ENCODE measurements at regions not wholly inside any gene's neighbourhood (a gene's known extent, or its start where the extent isn't known, plus 50 kb on each side); places are given as distances from the start of the nearest gene placed in this dataset.
"Not testable (repeated sequence)": the region's sequence is repeated elsewhere in the genome, so short reads cannot be mapped to it uniquely, and the experiment has no call there.

DNA sequence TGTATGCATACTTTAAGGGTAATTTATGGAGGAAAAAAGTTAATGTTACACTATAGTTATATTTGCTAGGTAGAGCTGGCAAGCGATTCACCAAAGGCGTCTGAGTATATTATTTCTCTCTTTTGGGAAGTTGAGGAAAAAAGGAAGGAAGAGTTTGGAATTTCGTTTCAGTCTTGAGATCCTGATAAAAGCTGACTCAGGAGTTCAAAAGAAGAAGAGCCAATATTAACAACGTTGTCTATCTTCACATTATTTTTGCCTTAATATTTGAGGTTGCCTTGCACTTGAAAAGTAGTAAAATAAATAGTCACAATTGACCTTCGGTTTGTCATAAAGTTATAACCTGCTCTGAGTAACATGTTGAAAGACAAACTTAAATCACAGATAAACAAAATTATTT, 888.6 kb downstream of the KCNJ2 start:
- no peak for DNase-seq (ENCODE audit: low read depth in 2 of 3, low spot score in 1 of 3)

DNA sequence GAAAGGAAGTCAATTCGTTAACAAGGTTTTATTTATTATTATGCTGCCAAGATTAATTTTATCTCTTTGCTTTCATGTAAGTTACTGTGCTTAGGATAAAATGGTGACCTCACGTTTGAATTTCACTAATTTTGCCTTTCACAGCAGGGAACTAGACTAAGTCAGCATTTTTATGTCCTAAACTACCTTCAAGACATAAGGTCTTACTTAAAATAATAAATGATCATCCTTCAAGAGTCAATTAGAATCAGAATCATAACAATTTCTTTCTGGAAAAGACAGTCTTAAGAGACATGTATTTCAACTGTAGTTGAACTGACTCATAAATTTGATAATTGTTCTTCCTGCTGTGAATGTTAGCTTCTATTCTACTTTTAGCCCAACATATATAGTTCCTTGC, 893.8 kb downstream of the KCNJ2 start:
- DNase-seq (ENCODE audit: low read depth in 2 of 3, low spot score in 1 of 3) = no peak

DNA sequence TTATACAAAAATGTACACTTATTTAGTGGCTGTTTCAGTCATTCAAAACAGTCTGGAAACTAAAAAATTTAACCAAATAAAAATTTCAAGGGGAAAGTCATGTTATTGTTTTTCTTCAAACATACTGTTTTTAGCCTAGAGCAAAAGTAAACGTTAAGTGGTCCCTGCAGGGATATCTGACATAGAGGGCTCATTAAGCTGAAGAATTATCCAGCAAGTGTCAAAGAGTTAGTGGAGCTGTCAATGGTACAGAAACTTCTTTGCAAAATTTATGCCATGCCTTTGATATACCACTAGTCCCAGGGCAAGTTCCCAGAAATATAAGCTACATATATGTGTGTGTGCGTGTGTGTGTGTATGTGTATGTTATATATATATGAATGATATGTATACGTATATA, 894.2 kb downstream of the KCNJ2 start:
- no peak for DNase-seq (ENCODE audit: low read depth in 2 of 3, low spot score in 1 of 3)

DNA sequence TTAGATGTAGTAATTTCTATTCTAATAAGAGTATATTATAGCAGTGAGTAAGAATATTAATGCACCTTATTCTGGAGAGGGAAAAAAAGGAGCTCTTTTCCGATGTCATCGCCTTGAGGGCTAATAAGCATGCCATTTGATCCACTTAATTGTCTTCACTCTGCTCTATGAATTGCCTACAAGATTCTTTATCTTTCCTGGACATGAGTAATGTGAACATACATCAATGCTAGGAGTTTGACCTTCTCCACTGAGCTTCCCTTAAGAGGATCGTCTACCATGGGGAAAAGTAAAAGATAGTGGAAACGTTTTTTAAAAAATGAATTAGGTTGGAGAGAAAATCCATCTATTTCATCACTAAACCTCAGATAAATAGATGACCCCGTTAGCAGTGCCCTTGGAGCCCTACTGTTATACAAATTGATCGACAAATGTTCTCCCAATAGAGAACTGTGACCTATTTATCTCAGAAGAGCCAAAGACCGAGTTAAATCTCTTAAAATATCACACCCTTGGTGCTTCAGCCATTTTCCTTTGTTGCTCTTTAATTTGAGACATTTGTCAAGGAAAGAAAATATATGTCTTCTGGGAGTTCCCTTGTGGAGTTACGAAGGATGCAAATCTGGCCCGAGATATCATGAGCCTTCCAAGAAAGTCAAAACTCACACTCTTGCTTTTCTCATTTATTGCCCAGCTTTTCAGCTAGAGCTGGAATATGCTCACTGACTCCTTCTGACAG, 898.5 kb downstream of the KCNJ2 start:
- no peak for DNase-seq (ENCODE audit: low read depth in 2 of 3, low spot score in 1 of 3)

DNA sequence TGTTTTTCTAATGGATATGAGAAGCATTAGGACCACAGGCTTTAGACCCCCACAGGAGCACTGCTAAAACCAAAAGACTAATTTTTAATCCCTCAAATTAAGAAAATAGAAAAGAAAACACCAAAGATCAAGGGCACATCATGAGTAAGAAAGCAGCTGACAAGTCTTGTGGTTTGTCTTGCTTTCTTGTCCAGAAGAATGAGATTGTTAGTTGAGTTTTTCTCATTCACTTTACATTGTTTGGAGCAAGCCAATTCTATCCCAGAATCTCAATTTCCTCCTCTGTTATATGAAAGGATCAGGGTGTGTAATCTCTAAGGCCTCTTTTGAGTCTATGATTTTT, 899.0 kb downstream of the KCNJ2 start:
- no peak for DNase-seq (ENCODE audit: low read depth in 2 of 3, low spot score in 1 of 3)

DNA sequence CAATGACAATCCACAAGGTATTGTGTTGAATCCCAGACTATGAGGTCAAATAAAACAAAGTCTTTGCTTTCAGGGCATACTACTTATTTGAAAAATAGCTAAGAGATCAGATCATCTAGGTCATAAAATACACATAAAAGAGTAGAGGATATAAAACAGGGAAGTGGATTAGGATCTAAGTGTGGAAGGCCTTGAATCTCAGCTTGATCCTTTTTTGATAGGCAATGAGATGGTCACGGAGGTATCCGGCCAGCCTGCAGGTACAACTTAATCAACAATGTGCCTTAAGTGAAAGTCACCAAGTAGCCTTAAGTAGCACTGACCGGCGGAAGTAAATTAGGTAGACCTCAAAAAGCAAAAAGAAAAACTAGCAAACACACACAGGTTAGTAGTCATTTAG, 901.7 kb downstream of the KCNJ2 start:
- DNase-seq (ENCODE audit: low read depth in 2 of 3, low spot score in 1 of 3) = no peak

DNA sequence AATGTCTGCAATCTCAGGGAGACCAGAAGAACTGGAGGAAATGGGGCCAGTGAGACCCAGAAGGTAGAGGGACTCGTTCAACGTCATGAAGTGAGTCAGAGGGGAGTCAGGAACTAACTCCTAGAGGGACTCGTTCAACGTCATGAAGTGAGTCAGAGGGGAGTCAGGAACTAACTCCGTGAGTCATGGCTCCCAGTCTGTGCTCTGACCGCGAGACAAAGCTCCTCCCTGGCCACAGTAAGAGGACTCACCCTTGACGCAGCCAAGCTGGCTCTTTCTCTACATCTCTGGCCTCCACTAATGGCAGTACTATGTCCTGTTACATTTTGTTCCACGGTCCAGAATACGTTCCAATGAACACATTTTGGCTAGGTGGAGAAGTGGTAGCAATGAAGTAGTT, 902.5 kb downstream of the KCNJ2 start:
- DNase-seq (ENCODE audit: low read depth in 2 of 3, low spot score in 1 of 3) = no peak

DNA sequence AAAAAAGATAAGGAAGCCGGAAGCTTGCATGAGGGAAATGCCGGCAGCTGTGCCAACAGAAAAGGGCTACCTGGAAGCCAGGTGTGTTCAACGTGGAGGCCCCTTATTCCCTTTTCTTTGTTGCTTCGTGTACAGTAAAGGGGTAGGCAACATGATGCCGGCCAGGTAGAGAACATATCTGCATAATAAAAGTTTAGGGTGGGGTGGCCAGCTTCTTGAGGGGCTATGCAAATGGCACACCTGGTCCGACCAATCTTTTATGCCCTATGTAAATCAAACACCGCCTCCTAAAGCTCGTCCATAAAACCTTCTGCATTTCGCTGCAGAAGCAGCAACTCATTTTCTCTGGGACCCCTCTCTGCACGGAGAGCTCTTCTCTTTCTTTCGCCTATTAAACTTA, 911.6 kb downstream of the KCNJ2 start:
- no peak for DNase-seq (ENCODE audit: low read depth in 2 of 3, low spot score in 1 of 3)

DNA sequence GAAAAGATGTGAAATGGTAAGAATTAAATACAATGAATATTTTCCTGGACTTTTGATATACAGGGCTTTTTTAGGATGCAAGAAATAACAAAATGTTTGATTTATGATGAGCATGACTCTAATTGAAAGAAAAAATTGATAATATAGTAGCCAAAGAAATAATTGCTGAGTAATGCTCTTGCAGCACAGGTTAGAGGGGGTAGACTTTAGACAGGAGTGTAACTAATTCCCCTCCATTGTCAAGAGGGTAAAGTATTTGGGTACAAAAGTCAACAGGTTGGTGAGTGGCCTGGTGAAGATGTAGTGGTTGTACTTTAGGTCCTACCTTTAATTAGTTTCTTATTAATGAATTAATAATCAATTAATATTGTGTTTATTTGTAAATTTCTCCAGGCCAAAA, 912.3 kb downstream of the KCNJ2 start:
- no peak for DNase-seq (ENCODE audit: low read depth in 2 of 3, low spot score in 1 of 3)

DNA sequence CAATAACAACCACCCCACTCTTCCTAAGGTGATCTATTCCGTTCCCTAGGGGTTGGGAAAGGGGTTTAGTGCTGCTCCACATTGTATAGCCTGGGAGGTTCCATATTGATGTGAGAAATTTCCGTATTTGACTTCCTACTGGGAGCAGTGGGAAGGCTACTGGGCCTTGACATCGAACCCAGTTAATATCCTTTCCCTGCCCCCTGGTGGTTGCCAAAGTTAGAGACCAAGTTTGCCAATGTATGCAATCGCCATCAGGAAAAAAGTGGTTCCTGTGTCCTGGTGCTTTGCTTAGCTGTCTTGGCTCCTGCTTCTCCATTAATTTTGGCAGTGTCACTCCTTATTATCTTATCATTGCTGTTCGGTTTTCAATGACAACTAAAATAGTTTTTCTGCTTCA, 914.9 kb downstream of the KCNJ2 start:
- DNase-seq (ENCODE audit: low read depth in 2 of 3, low spot score in 1 of 3) = no peak

DNA sequence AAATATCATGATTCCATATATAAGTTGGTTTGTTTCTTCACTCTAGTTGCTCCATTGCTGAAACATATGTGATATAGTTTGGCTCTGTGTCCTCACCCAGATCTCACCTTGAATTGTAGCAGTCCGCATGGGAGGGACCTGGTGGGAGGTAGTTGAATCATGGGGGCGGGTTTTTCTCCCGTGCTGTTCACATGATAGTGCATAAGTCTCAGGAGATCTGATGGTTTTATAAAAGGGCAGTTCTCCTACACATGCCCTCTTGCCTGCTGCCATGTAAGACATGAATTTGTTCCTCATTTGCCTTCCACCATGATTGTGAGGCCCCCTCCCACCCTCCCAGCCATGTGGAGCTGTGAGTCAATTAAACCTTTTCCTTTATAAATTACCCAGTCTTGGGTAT, 915.5 kb downstream of the KCNJ2 start:
- DNase-seq (ENCODE audit: low read depth in 2 of 3, low spot score in 1 of 3) = no peak

DNA sequence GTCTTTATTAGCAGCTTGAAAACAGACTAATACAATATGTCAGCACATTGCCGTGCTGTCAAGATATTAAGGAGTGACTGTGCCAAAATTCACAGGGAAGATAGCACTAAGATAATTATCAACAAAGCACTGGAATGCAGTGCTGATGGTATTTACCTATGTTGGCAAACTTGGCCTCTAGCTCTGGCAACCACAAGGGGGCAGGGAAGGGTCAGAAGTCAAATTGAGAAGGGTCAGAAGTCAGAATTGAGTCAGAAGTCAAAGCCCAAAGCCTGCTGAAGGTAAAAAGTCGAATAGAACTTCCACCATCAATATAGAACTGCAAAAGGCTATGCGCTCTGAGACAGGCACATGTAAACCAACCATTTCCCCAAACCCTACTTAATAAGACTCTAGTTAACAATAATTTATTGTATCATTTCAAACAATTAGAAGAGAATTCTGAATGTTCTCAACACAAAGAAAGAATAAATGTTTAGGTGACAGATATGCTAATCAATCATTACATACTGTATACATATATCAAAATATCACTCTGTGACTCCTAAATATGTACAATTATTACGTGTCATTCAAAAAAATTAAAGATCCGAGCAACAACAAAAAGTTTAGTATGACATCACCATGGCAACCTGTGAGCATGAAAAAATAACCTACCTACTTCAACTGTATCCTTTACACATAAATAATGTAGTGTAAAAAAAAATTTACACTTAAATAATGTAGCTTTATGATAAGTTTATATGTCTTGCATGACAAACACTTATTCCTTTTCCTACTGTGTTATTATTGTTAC, 916.1 kb downstream of the KCNJ2 start:
- no peak for DNase-seq (ENCODE audit: low read depth in 2 of 3, low spot score in 1 of 3)

DNA sequence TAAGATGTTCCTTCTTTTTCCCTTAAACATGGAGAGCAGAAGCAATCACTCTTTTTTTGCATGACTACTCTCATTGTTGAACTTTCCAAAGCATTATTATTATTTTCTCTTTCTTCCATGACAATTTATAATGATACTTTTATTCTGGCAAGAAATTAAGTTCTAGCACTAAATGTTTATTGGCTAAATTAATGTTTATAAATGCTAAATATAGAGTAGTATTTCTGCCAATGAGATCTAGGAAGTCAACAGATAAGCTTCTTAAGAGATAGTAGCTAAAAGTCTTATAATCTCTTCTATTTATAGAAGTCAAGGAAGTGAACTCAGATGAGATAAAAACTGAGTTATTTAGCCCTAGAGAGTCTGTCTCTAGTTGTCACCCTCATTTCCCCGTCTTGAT, 920.1 kb downstream of the KCNJ2 start:
- no peak for DNase-seq (ENCODE audit: low read depth in 2 of 3, low spot score in 1 of 3)

DNA sequence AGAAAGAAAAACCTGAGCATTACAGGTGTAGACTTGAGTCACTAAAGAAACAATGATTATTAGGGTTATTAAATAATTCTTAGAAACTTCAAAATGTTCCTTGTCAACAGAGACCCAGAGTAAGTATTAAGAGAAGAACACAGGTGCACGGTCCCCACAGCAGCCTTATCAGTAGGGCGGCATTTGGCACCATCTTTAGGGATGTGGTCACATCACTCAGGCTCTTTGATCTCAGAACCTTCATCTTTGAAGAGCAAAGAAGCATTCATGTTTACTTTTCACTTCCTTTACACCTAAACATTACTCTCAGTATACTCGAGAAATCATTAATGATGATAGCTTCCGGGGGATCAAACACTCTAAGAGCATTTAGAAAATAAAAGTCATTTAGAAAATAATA, 928.7 kb downstream of the KCNJ2 start:
- DNase-seq (ENCODE audit: low read depth in 2 of 3, low spot score in 1 of 3) = no peak

DNA sequence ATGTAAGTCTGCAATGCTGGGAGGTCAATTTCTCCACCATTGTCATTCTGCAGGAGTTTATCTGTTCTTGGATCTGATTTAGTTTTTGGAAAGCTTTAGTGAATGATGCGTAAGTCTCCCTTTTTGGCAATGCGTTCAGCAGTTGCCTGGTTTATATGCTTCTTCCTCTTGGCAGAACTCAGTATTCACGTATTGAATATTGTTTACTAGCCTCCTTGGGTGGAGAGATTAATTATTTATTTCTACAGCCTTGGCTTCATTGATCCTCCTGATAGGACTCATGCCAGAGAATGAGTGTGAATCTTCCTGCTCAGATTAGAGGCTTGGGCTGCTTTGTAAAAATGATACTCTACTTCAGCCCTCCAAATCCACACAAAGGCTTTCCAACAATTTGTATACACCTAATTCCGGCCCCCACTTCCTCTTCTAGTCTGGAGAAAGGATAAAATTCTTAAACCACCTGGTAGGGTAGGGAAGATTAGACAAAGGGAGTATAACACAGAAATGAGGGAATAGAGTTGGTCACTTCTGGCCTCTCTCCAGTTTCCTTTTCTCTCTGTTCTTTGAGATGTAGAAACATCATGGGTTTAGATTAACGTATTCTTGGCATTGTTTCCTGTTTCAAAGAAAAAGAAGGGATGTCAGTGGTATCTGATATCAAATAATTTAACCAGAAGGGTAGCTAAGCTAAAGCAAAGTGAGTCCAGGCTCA, 929.8 kb downstream of the KCNJ2 start:
- no peak for DNase-seq (ENCODE audit: low read depth in 2 of 3, low spot score in 1 of 3)

DNA sequence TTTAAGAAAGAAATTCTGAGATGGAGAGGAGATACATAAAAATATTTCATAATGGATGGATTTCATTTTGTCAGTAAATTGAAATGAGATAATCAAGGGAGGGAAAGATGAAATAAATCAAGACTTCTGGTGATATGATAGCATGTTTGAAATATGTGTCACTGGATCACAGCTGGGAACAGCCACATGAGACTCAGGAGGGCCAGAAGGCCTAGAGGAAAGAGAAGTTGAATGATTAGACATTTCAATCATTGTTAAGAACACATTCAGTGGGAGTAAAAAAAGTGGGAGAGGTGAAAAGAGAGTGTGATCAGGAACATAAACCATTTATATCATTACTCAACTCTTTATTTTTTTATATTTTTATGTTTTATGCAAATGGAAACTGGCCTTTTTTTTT, 933.4 kb downstream of the KCNJ2 start:
- DNase-seq (ENCODE audit: low read depth in 2 of 3, low spot score in 1 of 3) = no peak

DNA sequence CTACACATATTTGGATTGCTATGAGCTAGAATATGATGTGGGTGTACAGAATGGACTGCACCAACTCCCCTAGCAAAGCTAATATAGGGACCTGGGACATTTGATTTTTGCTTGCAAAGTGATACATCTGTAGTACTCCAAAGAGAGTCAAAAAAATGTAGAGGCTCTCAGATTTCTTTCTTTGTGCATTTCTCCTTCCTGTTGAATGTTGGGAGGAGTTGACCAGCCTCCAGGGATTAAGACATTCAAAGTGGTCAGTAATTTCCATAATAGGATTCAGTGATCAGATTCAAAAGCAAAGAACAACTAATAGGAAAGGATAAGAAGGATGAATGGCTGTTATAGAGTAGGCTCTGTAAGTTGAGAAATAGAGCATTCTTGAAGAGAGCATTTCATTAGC, 934.9 kb downstream of the KCNJ2 start:
- no peak for DNase-seq (ENCODE audit: low read depth in 2 of 3, low spot score in 1 of 3)

DNA sequence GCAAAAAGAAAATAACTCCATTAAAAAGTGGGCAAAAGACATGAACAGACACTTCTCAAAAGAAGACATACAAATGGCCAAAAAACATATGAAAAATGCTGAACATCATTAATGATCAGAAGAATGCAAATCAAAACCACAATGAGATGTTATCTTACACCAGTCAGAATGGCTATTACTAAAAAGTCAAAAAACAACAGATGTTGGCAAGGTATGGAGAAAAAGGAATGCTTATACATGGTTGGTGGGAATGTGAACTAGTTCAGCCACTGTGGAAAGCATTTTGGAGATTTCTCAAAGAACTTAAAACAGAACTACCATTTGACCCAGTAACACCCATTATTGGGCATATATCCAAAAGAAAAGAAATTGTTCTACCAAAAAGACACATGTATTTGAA, 936.7 kb downstream of the KCNJ2 start:
- not testable (repeated sequence) for DNase-seq (ENCODE audit: low read depth in 2 of 3, low spot score in 1 of 3)

DNA sequence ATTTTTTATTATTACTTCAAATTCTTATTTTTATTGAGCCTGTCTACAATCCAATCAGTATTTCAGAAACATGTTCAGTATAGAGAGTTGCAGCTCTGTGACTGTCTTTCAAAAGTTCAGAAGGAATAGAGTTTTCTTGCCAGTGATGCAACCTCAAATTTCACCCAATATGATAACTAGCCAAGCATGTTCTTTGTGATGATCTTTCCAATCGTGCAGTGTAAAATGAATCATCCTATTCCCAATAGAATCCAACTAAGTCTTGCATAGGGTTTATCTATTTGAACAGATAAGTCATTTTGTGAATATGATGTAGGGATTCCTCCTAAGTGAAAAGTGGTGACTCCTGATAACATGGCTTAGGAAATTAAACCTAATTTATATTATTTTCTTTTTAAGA, 937.8 kb downstream of the KCNJ2 start:
- DNase-seq (ENCODE audit: low read depth in 2 of 3, low spot score in 1 of 3) = no peak

DNA sequence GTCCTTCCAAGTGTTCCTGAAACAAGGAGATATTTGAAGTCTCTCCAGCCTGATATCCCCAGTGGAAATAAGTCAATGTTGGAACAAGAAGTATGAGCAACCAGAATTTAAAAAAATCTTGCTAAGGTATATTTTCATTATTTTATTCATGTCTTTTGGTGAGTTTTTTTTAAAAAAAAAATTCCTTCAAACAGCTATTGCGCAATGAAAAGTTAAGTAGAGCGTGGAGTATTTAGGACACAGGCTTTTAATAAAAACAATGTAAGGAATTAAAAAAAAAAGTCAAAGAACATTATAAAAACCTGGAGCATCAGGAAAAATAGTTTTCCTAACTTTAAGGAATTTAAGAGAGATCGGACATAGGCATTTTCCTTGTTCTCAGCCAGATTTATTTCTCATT, 940.4 kb downstream of the KCNJ2 start:
- no peak for DNase-seq (ENCODE audit: low read depth in 2 of 3, low spot score in 1 of 3)

DNA sequence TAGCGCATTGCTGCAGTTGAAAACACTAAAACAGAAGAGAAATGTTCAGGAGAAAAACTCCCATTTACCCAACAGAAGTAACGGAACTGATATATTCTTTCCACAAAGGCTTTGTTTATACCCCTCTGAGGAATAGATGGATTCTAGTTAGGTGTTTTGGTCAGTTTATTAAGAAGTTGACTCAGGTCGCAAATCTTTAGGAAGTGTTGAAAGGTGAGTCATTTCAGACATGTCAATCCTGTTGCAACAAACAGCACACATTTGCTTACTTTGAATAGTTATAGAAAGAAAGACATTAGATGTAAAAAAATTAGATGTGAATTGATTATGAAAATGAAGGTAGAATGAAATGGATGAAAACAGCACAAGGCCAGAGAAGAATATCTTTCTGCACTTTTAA, 941.0 kb downstream of the KCNJ2 start:
- no peak for DNase-seq (ENCODE audit: low read depth in 2 of 3, low spot score in 1 of 3)

DNA sequence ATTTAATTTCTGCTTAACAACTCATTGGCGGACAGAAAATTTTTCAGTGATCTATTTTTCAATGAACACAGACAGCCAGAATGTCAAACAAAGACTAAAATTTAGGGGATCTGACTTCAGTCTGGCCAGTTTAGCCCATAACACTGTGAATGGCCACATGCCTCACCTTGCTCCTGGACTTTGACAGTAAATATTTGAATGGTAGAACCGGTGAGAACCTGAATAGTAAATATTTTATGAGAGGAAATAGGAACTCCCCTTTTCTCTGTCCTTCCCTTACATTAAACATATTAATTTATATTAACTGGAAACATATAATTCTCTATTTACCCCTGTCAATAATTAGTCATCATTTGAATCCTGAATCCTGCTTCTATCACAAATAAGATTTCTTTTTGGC, 942.1 kb downstream of the KCNJ2 start:
- DNase-seq (ENCODE audit: low read depth in 2 of 3, low spot score in 1 of 3) = no peak
